Upper lobe of left lung (tissue), 4 donors: ENCODE measurements at regions not wholly inside any gene's neighbourhood (a gene's known extent, or its start where the extent isn't known, plus 50 kb on each side); places are given as distances from the start of the nearest gene placed in this dataset.

Experiments
- POLR2A ChIP-seq, 4 donors: fragments of 450-650 bp; IDR thresholded peaks; one replicate each; pipeline ENCODE4 v1.5.1; 2016 to 2017; ENCODE audit warnings: antibody characterized with exemption in 4 of 4, mild to moderate bottlenecking in 2 of 4
- TF ChIP-seq, protein P1 (sequence below), 6 experiments: fragments of 450-650 bp in 4 of 6; fragments of 200-600 bp in 2 of 6; sonication (generic) in 2 of 6; IDR thresholded peaks; one replicate each; pipeline ENCODE4 v1.5.1; 2016 to 2019; ENCODE audit warnings: antibody characterized with exemption in 6 of 6

DNA sequence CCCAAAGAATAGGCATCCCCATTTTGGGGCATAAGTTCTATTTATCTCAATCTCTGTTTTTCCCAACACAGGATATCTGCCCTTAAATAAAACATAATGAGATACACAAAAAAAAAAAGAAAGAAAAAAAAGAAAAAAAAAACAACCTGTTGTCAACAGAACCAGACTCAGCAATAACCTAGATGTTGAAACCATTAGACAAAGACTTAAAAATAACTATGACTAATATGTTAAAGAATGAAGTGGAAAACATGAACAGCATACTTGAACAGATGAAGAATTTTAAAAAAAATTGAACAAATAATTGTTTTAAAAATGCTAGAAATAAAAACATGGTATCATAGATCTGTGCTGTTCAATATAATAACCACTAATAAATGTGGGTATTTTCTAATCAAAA is 93.4 kb upstream of the RXFP1 start:
- no peak for TF ChIP-seq POLR2A (IDR thresholded peaks at IDR 0.05)
- TF ChIP-seq, protein P1, sequence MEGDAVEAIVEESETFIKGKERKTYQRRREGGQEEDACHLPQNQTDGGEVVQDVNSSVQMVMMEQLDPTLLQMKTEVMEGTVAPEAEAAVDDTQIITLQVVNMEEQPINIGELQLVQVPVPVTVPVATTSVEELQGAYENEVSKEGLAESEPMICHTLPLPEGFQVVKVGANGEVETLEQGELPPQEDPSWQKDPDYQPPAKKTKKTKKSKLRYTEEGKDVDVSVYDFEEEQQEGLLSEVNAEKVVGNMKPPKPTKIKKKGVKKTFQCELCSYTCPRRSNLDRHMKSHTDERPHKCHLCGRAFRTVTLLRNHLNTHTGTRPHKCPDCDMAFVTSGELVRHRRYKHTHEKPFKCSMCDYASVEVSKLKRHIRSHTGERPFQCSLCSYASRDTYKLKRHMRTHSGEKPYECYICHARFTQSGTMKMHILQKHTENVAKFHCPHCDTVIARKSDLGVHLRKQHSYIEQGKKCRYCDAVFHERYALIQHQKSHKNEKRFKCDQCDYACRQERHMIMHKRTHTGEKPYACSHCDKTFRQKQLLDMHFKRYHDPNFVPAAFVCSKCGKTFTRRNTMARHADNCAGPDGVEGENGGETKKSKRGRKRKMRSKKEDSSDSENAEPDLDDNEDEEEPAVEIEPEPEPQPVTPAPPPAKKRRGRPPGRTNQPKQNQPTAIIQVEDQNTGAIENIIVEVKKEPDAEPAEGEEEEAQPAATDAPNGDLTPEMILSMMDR (IDR thresholded peaks at IDR 0.05), result no peak
